Amygdala (tissue), 56 donors: ENCODE measurements at regions not wholly inside any gene's neighbourhood (a gene's known extent, or its start where the extent isn't known, plus 50 kb on each side); places are given as distances from the start of the nearest gene placed in this dataset.

Experiments used
- DNase-seq, 56 donors: peaks; one replicate each; lab custom pipeline; 2025; lab: John Stamatoyannopoulos, UW

- no peak for DNase-seq
Observed at GRCh38 chr2:160862226-160862625, 298.0 kb upstream of the TANK start.

- no peak for DNase-seq
Observed at GRCh38 chr2:160868891-160869290, 291.3 kb upstream of the TANK start.

GRCh38 chr2:160869411-160869810 is 290.8 kb upstream of the TANK start:
- DNase-seq = no peak

GRCh38 chr2:160870729-160871465 is 289.3 kb upstream of the TANK start:
- no peak for DNase-seq

GRCh38 chr2:160871953-160872352 is 288.3 kb upstream of the TANK start:
- no peak for DNase-seq

- DNase-seq = no peak
Observed at GRCh38 chr2:160876029-160876428, 284.2 kb upstream of the TANK start.

- DNase-seq = no peak
Observed at GRCh38 chr2:160876765-160877164, 283.5 kb upstream of the TANK start.

- DNase-seq = no peak
Observed at GRCh38 chr2:160878618-160879017, 281.6 kb upstream of the TANK start.

GRCh38 chr2:160882906-160883305 is 277.3 kb upstream of the TANK start:
- DNase-seq = no peak

GRCh38 chr2:160884056-160884455 is 276.2 kb upstream of the TANK start:
- no peak for DNase-seq

GRCh38 chr2:160889439-160890170 is 270.6 kb upstream of the TANK start:
- no peak for DNase-seq

GRCh38 chr2:160890667-160891352 is 269.4 kb upstream of the TANK start:
- no peak for DNase-seq

- DNase-seq = no peak
Observed at GRCh38 chr2:160891353-160891740, 268.9 kb upstream of the TANK start.

- no peak for DNase-seq
Observed at GRCh38 chr2:160892204-160892603, 268.0 kb upstream of the TANK start.

- DNase-seq = no peak
Observed at GRCh38 chr2:160893581-160893980, 266.6 kb upstream of the TANK start.

- DNase-seq = no peak
Observed at GRCh38 chr2:160898581-160899307, 261.5 kb upstream of the TANK start.

- DNase-seq = no peak
Observed at GRCh38 chr2:160901613-160902012, 258.6 kb upstream of the TANK start.

- DNase-seq = no peak
Observed at GRCh38 chr2:160905862-160906261, 254.4 kb upstream of the TANK start.

- no peak for DNase-seq
Observed at GRCh38 chr2:160906878-160907277, 253.3 kb upstream of the TANK start.

- no peak for DNase-seq
Observed at GRCh38 chr2:160907738-160908137, 252.5 kb upstream of the TANK start.

GRCh38 chr2:160908157-160908556 is 252.1 kb upstream of the TANK start:
- no peak for DNase-seq
